Esophagus muscularis mucosa (tissue), 4 donors: ENCODE measurements at regions not wholly inside any gene's neighbourhood (a gene's known extent, or its start where the extent isn't known, plus 50 kb on each side); places are given as distances from the start of the nearest gene placed in this dataset.
"Not testable (repeated sequence)": the region's sequence is repeated elsewhere in the genome, so short reads cannot be mapped to it uniquely, and the experiment has no call there.

Source experiments
- DNase-seq: peaks from one replicate; pipeline ENCODE4 v3.0.0-alpha.2; 2017; ENCODE audit errors: extremely low spot score
- H3K27ac ChIP-seq, 4 donors: fragments of 200-600 bp; sonication (generic); replicated peaks in 1 of 4; 1 replicate in 3 of 4; 2 replicates in 1 of 4; pipeline ENCODE4 v1.5.1; 2016 to 2019; ENCODE audit warnings: mild to moderate bottlenecking in 1 of 4
- H3K27me3 ChIP-seq, 4 donors: fragments of 200-600 bp; sonication (generic); one replicate each; pipeline versions ENCODE4 v1.5.1 to v1.6.0; 2016 to 2019
- H3K36me3 ChIP-seq, 4 donors: fragments of 200-600 bp; sonication (generic); one replicate each; pipeline ENCODE4 v1.5.1; 2016 to 2019
- H3K4me1 ChIP-seq, 4 donors: fragments of 200-600 bp; sonication (generic); one replicate each; pipeline ENCODE4 v1.5.1; 2016 to 2019
- H3K4me3 ChIP-seq, 4 donors: fragments of 200-600 bp; sonication (generic); 1 replicate in 2 of 4; 2 replicates in 2 of 4; pipeline ENCODE4 v1.5.1; 2016 to 2019; ENCODE audit warnings: mild to moderate bottlenecking in 4 of 4, moderate library complexity in 1 of 4
- H3K9me3 ChIP-seq, 4 donors: fragments of 200-600 bp; sonication (generic); 1 replicate in 3 of 4; 2 replicates in 1 of 4; pipeline ENCODE4 v1.5.1; 2016 to 2019
- EP300 ChIP-seq: sonication (generic); formaldehyde crosslinking; IDR thresholded peaks from one replicate; pipeline ENCODE4 v1.6.1; 2017; ENCODE audit warnings: antibody characterized with exemption
- POLR2A ChIP-seq: fragments of 450-650 bp; IDR thresholded peaks from one replicate; pipeline ENCODE4 v1.6.1; 2017; ENCODE audit warnings: antibody characterized with exemption, moderate library complexity, mild to moderate bottlenecking, low read depth
- POLR2AphosphoS5 ChIP-seq, 2 donors: sonication (generic); formaldehyde crosslinking; IDR thresholded peaks; one replicate each; pipeline ENCODE4 v1.6.1; 2017; ENCODE audit warnings: antibody characterized with exemption in 2 of 2
- WGBS: methylation state at CpG from one replicate; pipeline ENCODE4 v1.1.5; 2018; 5-methylcytosine and 5-hydroxymethylcytosine counted together
- intact Hi-C: fragments of 100-400 bp; cut with DNase I; formaldehyde crosslinking; loops from one replicate; pipeline ENCODE4 v1.15.1; 2023
- TF ChIP-seq, protein P1 (sequence below), 3 experiments: fragments of 200-600 bp in 2 of 3; fragments of 450-650 bp in 1 of 3; sonication (generic) in 2 of 3; IDR thresholded peaks; one replicate each; pipeline ENCODE4 v1.5.1; 2017 to 2019; ENCODE audit warnings: antibody characterized with exemption in 3 of 3, mild to moderate bottlenecking in 2 of 3, moderate library complexity in 1 of 3

DNA sequence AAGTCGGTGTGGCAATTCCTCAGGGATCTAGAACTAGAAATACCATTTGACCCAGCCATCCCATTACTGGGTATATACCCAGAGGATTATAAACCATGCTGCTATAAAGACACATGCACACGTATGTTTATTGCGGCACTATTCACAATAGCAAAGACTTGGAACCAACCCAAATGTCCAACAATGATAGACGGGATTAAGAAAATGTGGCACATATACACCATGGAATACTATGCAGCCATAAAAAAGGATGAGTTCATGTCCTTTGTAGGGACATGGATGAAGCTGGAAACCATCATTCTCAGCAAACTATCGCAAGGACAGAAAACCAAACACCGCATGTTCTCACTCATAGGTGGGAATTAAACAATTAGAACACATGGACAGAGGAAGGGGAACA is 80.6 kb upstream of the ST3GAL5 start:
- intact Hi-C loops: not testable (repeated sequence)

DNA sequence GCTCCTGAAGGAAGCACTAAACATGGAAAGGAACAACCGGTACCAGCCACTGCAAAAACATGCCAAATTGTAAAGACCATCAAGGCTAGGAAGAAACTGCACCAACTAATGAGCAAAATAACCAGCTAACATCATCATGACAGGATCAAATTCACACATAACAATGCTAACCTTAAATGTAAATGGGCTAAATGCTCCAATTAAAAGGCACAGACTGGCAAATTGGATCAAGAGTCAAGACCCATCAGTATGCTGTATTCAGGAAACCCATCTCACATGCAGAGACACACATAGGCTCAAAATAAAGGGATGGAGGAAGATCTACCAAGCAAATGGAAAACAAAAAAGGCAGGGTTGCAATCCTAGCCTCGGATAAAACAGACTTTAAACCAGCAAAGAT is 77.0 kb upstream of the ST3GAL5 start:
- H3K27ac ChIP-seq, DNase-seq, H3K4me3 ChIP-seq, intact Hi-C loops, H3K9me3 ChIP-seq, H3K36me3 ChIP-seq, H3K4me1 ChIP-seq, H3K27me3 ChIP-seq: not testable (repeated sequence)
- 89% methylated on average over 2 of the region's 2 CpGs for WGBS

More for the DNA sequence above, 80.6 kb upstream of the ST3GAL5 start:
- H3K36me3 ChIP-seq, H3K4me1 ChIP-seq, H3K27ac ChIP-seq, H3K27me3 ChIP-seq, H3K4me3 ChIP-seq, H3K9me3 ChIP-seq, DNase-seq: not testable (repeated sequence)
- 100% methylated on average over 2 of the region's 6 CpGs for WGBS

DNA sequence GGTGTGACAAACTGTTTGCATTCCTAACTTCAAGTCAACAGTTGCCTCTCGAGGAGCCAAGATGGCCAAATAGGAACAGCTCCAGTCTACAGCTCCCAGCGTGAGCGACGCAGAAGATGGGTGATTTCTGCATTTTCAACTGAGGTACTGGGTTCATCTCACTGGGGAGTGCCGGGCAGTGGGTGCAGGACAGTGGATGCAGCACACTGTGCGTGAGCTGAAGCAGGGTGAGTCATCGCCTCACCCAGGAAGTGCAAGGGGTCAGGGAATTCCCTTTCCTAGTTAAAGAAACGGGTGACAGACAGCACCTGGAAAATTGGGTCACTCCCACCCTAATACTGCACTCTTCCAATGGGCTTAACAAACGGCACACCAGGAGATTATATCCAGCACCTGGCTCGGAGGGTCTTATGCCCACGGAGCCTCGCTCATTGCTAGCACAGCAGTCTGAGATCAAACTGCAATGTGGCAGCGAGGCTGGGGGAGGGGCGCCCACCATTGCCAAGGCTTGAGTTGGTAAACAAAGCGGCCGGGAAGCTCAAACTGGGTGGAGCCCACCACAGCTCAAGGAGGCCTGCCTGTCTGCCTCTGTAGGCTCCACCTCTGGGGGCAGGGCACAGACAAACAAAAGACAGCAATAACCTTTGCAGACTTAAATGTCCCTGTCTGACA is 75.1 kb upstream of the ST3GAL5 start:
- 88% methylated on average over 16 of the region's 16 CpGs for WGBS
- H3K27me3 ChIP-seq, DNase-seq, H3K9me3 ChIP-seq, H3K27ac ChIP-seq, H3K36me3 ChIP-seq, H3K4me3 ChIP-seq, intact Hi-C loops, H3K4me1 ChIP-seq: not testable (repeated sequence)

DNA sequence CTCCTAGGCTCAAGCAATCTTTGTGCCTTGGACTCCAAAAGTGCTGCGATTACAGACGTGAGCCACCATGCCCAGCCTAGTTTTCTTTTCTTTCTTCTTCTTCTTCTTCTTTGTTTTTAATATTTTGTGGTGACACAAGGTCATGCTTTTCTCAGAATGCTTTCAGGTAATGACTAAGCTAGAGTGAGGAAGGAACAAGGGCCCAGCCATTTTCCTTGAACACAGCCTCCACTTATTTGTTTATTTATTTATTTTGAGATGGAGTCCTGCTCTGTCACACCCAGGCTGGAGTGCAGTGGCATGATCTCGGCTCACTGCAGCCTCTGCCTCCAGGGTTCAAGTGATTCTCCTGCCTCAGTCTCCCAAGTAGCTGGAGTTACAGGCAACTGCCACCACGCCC is 74.3 kb upstream of the ST3GAL5 start:
- Histone ChIP-seq H3K27ac (no peak overlapping the region), H3K4me1 (no peaks in the 10 kb centered on the region), H3K36me3 (no peaks in the 10 kb centered on the region), H3K9me3 (no peaks in the 10 kb centered on the region), H3K27me3 (no peaks in the 10 kb centered on the region), H3K4me3 (no peak overlapping the region)
- DNase-seq: no peak
- 83% methylated on average over 4 of the region's 4 CpGs for WGBS
- no peak for TF ChIP-seq EP300
- TF ChIP-seq POLR2A: no peak
- TF ChIP-seq POLR2AphosphoS5 (IDR thresholded peaks at IDR 0.05): no peak
- TF ChIP-seq, protein P1, sequence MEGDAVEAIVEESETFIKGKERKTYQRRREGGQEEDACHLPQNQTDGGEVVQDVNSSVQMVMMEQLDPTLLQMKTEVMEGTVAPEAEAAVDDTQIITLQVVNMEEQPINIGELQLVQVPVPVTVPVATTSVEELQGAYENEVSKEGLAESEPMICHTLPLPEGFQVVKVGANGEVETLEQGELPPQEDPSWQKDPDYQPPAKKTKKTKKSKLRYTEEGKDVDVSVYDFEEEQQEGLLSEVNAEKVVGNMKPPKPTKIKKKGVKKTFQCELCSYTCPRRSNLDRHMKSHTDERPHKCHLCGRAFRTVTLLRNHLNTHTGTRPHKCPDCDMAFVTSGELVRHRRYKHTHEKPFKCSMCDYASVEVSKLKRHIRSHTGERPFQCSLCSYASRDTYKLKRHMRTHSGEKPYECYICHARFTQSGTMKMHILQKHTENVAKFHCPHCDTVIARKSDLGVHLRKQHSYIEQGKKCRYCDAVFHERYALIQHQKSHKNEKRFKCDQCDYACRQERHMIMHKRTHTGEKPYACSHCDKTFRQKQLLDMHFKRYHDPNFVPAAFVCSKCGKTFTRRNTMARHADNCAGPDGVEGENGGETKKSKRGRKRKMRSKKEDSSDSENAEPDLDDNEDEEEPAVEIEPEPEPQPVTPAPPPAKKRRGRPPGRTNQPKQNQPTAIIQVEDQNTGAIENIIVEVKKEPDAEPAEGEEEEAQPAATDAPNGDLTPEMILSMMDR (IDR thresholded peaks at IDR 0.05): no peak
- intact Hi-C loops: no loop called here

DNA sequence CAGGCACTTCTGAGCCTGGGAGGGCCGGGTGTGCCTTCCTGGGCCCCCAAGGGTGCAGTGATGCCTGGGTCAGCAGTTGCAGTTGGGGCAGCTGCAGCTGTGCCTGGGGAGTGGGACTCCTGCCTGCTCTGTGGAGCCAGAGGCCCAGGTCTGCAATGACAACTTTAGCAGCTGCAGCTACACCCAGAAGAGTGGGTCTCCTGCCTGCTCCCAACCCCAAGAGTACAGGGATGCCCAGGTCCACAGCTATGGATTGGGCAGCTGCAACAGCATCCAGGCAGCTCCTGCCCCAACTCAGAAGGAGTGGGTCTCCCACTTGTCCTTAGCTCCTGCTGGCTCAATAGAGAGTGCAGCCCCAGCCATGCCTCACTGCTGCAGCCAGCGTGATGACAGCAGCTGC is 73.0 kb upstream of the ST3GAL5 start:
- Histone ChIP-seq H3K9me3 (no peaks in the 10 kb centered on the region), H3K27me3 (no peaks in the 10 kb centered on the region), H3K4me3 (no peak overlapping the region), H3K27ac (no peak overlapping the region), H3K4me1 (no peaks in the 10 kb centered on the region), H3K36me3 (no peaks in the 10 kb centered on the region)
- no peak for TF ChIP-seq EP300
- TF ChIP-seq, protein P1 (IDR thresholded peaks at IDR 0.05): no peak
- TF ChIP-seq POLR2A: no peak
- TF ChIP-seq POLR2AphosphoS5 (IDR thresholded peaks at IDR 0.05): no peak
- WGBS: 100% methylated on average over 1 of the region's 2 CpGs
- no peak for DNase-seq
- intact Hi-C loops: no loop called here

DNA sequence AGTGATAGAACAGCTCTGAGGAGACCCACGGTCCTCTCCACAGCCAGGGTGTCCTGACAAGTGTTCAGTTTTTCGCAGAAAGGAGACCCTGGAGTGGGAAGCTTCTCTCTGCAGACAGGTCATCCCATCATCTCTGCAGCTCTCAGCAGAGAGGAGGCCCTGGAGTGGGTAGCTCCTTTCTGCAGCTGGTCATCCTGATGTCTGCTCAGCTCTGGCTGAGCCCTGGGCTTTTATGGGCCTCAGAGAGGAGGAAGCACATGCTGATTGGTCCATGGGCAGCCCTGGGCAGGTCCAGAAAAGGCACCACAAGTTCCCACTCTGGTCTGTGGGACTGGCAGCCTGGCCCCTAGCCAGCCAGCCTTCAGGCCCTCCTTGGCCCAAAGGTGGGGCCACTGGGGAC is 72.3 kb upstream of the ST3GAL5 start:
- H3K9me3 ChIP-seq: no peaks in the 10 kb centered on the region
- no peaks in the 10 kb centered on the region for H3K27me3 ChIP-seq
- no peak overlapping the region for H3K27ac ChIP-seq
- DNase-seq: no peak
- intact Hi-C loops: no loop called here
- H3K4me3 ChIP-seq: no peak overlapping the region
- TF ChIP-seq EP300 (no peak), POLR2AphosphoS5 (IDR thresholded peaks at IDR 0.05) (no peak), POLR2A (no peak)
- TF ChIP-seq, protein P1 (IDR thresholded peaks at IDR 0.05): no peak
- H3K4me1 ChIP-seq: no peaks in the 10 kb centered on the region
- H3K36me3 ChIP-seq: no peaks in the 10 kb centered on the region
- WGBS: 85% methylated on average over 2 of the region's 2 CpGs
